SK-N-SH (cell line): ENCODE measurements at regions not wholly inside any gene's neighbourhood (a gene's known extent, or its start where the extent isn't known, plus 50 kb on each side); places are given as distances from the start of the nearest gene placed in this dataset.

Experiments used
- RCOR1 ChIP-seq: fragments of 150-350 bp; IDR thresholded peaks from 2 replicates; pipeline ENCODE4 v1.6.1; 2017; ENCODE audit warnings: antibody characterized with exemption, low read length
- REST ChIP-seq: IDR thresholded peaks from 2 replicates; pipeline ENCODE4 v1.6.1; 2012; ENCODE audit warnings: mild to moderate bottlenecking, low read depth, low read length, moderate library complexity

GRCh38 chr3:73186741-73187140, 125.3 kb downstream of the EBLN2 start:
- TF ChIP-seq RCOR1 (no peak), REST (no peak)
